ENCODE measurements at regions not wholly inside any gene's neighbourhood (a gene's known extent, or its start where the extent isn't known, plus 50 kb on each side); places are given as distances from the start of the nearest gene placed in this dataset.

GRCh38 chr9:108696156-108696555 is 159.6 kb downstream of the ACTL7B start:
- no peak overlapping the region for H2BK120ac ChIP-seq (ENCODE audit: low read depth, low read length, poor library complexity, severe bottlenecking)
- H3K9ac ChIP-seq (ENCODE audit: extremely low read depth, insufficient read length, low read length), result no peak overlapping the region
- no peak overlapping the region for H3K27ac ChIP-seq (ENCODE audit: insufficient read length, low read depth, low read length)
- no peak overlapping the region for H2BK5ac ChIP-seq (ENCODE audit: insufficient read length, low read length)
- Mint-ChIP-seq H3K4me1 (no peaks in the 10 kb centered on the region), H3K9me3 (no peaks in the 10 kb centered on the region), H3K27ac (no peak overlapping the region), H3K27me3 (ENCODE audit: low read depth) (no peaks in the 10 kb centered on the region), H3K36me3 (ENCODE audit: insufficient read depth in 1 of 3, low read depth in 3 of 3) (no peaks in the 10 kb centered on the region), H3K4me3 (no peak overlapping the region)
- H3K4ac ChIP-seq (ENCODE audit: low read depth, low read length), result no peak overlapping the region
- TF ChIP-seq, protein P1, sequence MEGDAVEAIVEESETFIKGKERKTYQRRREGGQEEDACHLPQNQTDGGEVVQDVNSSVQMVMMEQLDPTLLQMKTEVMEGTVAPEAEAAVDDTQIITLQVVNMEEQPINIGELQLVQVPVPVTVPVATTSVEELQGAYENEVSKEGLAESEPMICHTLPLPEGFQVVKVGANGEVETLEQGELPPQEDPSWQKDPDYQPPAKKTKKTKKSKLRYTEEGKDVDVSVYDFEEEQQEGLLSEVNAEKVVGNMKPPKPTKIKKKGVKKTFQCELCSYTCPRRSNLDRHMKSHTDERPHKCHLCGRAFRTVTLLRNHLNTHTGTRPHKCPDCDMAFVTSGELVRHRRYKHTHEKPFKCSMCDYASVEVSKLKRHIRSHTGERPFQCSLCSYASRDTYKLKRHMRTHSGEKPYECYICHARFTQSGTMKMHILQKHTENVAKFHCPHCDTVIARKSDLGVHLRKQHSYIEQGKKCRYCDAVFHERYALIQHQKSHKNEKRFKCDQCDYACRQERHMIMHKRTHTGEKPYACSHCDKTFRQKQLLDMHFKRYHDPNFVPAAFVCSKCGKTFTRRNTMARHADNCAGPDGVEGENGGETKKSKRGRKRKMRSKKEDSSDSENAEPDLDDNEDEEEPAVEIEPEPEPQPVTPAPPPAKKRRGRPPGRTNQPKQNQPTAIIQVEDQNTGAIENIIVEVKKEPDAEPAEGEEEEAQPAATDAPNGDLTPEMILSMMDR (conservative IDR thresholded peaks at IDR 0.05), result no peak
- no peak overlapping the region for H2BK15ac ChIP-seq (ENCODE audit: low read depth, low read length)
- H3K56ac ChIP-seq (ENCODE audit: insufficient read length, low read depth, low read length), result no peak overlapping the region
- no peak overlapping the region for H3T11ph ChIP-seq (ENCODE audit: low read length)
- no peak overlapping the region for H2BK20ac ChIP-seq (ENCODE audit: low read depth, low read length, poor library complexity, severe bottlenecking)
- H3K79me2 ChIP-seq (ENCODE audit: insufficient read depth, low read length), result no peaks in the 10 kb centered on the region
- no peak overlapping the region for H3K23ac ChIP-seq (ENCODE audit: insufficient read length, low read depth, low read length)
- no peak overlapping the region for H2AK5ac ChIP-seq (ENCODE audit: insufficient read length, low read length)
- H3K4me2 ChIP-seq (ENCODE audit: insufficient read depth, insufficient read length, low read length), result no peak overlapping the region
- H3K9me3 ChIP-seq (ENCODE audit: control insufficient read depth, low read depth, low read length), result no peaks in the 10 kb centered on the region
- H3K14ac ChIP-seq (ENCODE audit: insufficient read depth, low read length), result no peak overlapping the region
- no CpG with 5 or more reads among the region's 3 CpGs for WGBS (ENCODE audit: extremely low coverage, insufficient read length, low lambda C conversion rate)
- no peaks in the 10 kb centered on the region for H3K23me2 ChIP-seq (ENCODE audit: insufficient read length, low read depth, low read length, poor library complexity, severe bottlenecking)
- DNase-seq, result no peak
- no peak overlapping the region for H4K8ac ChIP-seq (replicated peaks; ENCODE audit: insufficient read length, low read depth, low read length)
- H4K91ac ChIP-seq (ENCODE audit: insufficient read length, low read depth, low read length), result no peak overlapping the region
- H4K5ac ChIP-seq (ENCODE audit: insufficient read length, low read depth, low read length), result no peak overlapping the region
- no peak overlapping the region for H2BK12ac ChIP-seq (ENCODE audit: insufficient read length, low read depth, low read length)
- H3K4me1 ChIP-seq (ENCODE audit: insufficient read depth, low read length), result no peaks in the 10 kb centered on the region
- no peaks in the 10 kb centered on the region for H3K27me3 ChIP-seq (ENCODE audit: insufficient read depth, low read length)
- no peaks in the 10 kb centered on the region for H3K79me1 ChIP-seq (ENCODE audit: insufficient read depth, low read depth, low read length, poor library complexity, severe bottlenecking)
- H3K18ac ChIP-seq (ENCODE audit: insufficient read length, low read depth, low read length), result no peak overlapping the region
- no peak overlapping the region for H2AFZ ChIP-seq (ENCODE audit: low read length)
- no peaks in the 10 kb centered on the region for H4K20me1 ChIP-seq (ENCODE audit: control insufficient read depth, insufficient read depth, insufficient read length)
